H9 (cell line): ENCODE measurements at regions not wholly inside any gene's neighbourhood (a gene's known extent, or its start where the extent isn't known, plus 50 kb on each side); places are given as distances from the start of the nearest gene placed in this dataset.

Source experiments
- DNase-seq: peaks from one replicate; pipeline ENCODE4 v3.0.0-alpha.2; 2017
- H2AFZ ChIP-seq: one replicate; pipeline ENCODE4 v1.6.1; 2013; ENCODE audit warnings: mild to moderate bottlenecking, low read length, control low read depth, moderate library complexity
- H2AK5ac ChIP-seq: 2 replicates; pipeline ENCODE4 v1.6.1; 2013; ENCODE audit warnings: low read length, control low read depth, mixed read lengths; ENCODE audit not compliant: insufficient read length
- H2BK120ac ChIP-seq: one replicate; pipeline ENCODE4 v1.6.1; 2013; ENCODE audit warnings: low read depth, mild to moderate bottlenecking, low read length, control low read depth, inconsistent platforms; ENCODE audit not compliant: poor library complexity, severe bottlenecking
- H2BK12ac ChIP-seq: 2 replicates; pipeline ENCODE4 v1.6.1; 2013; ENCODE audit warnings: low read length, control low read depth, mixed read lengths, low read depth; ENCODE audit not compliant: insufficient read length
- H2BK15ac ChIP-seq: 2 replicates; pipeline ENCODE4 v1.6.1; 2013; ENCODE audit warnings: low read depth, low read length, control low read depth
- H2BK20ac ChIP-seq: one replicate; pipeline ENCODE4 v1.6.1; 2013; ENCODE audit warnings: low read depth, mild to moderate bottlenecking, low read length, control low read depth, inconsistent platforms; ENCODE audit not compliant: poor library complexity, severe bottlenecking
- H2BK5ac ChIP-seq: 2 replicates; pipeline ENCODE4 v1.6.1; 2013; ENCODE audit warnings: low read length, control low read depth, mixed read lengths; ENCODE audit not compliant: insufficient read length
- H3K14ac ChIP-seq: 2 replicates; pipeline ENCODE4 v1.6.1; 2013; ENCODE audit warnings: low read length, control low read depth; ENCODE audit not compliant: insufficient read depth
- H3K18ac ChIP-seq: 2 replicates; pipeline ENCODE4 v1.6.1; 2013; ENCODE audit warnings: low read depth, mild to moderate bottlenecking, mixed read lengths, low read length, control low read depth; ENCODE audit not compliant: insufficient read length
- H3K23ac ChIP-seq: 2 replicates; pipeline ENCODE4 v1.6.1; 2013; ENCODE audit warnings: low read length, control low read depth, mixed read lengths, low read depth; ENCODE audit not compliant: insufficient read length
- H3K23me2 ChIP-seq: 2 replicates; pipeline ENCODE4 v1.6.1; 2013; ENCODE audit warnings: low read depth, mild to moderate bottlenecking, mixed read lengths, low read length, control low read depth; ENCODE audit not compliant: insufficient read length, poor library complexity, severe bottlenecking
- H3K27ac ChIP-seq: 2 replicates; pipeline ENCODE4 v1.5.1; 2013; ENCODE audit warnings: low read length, control low read depth, mixed read lengths, low read depth; ENCODE audit not compliant: insufficient read length
- H3K27me3 ChIP-seq: 2 replicates; pipeline ENCODE4 v1.6.1; 2013; ENCODE audit warnings: low read length, control low read depth, inconsistent platforms; ENCODE audit not compliant: insufficient read depth
- H3K4ac ChIP-seq: 2 replicates; pipeline ENCODE4 v1.6.1; 2013; ENCODE audit warnings: low read depth, mild to moderate bottlenecking, control low read depth, inconsistent platforms, low read length, moderate library complexity
- H3K4me1 ChIP-seq: 2 replicates; pipeline ENCODE4 v1.6.1; 2013; ENCODE audit warnings: low read length, control low read depth, inconsistent platforms; ENCODE audit not compliant: insufficient read depth
- H3K4me2 ChIP-seq: 2 replicates; pipeline ENCODE4 v1.6.1; 2013; ENCODE audit warnings: low read length, control low read depth, mixed read lengths; ENCODE audit not compliant: insufficient read length, insufficient read depth
- H3K56ac ChIP-seq: 2 replicates; pipeline ENCODE4 v1.6.1; 2013; ENCODE audit warnings: low read depth, mild to moderate bottlenecking, mixed read lengths, low read length, control low read depth; ENCODE audit not compliant: insufficient read length
- H3K79me1 ChIP-seq: 2 replicates; pipeline ENCODE4 v1.6.1; 2013; ENCODE audit warnings: low read depth, mild to moderate bottlenecking, moderate library complexity, low read length, control low read depth, inconsistent platforms; ENCODE audit not compliant: insufficient read depth, poor library complexity, severe bottlenecking
- H3K79me2 ChIP-seq: 2 replicates; pipeline ENCODE4 v1.6.1; 2013; ENCODE audit warnings: low read length, control low read depth, inconsistent platforms; ENCODE audit not compliant: insufficient read depth
- H3K9ac ChIP-seq: 2 replicates; pipeline ENCODE4 v1.6.1; 2013; ENCODE audit warnings: low read length, control low read depth, mixed read lengths; ENCODE audit not compliant: insufficient read length; ENCODE audit errors: extremely low read depth
- H3K9me3 ChIP-seq: one replicate; pipeline ENCODE4 v1.6.1; 2013; ENCODE audit warnings: low read depth, low read length, inconsistent platforms; ENCODE audit not compliant: control insufficient read depth
- H3T11ph ChIP-seq: one replicate; pipeline ENCODE4 v1.6.1; 2013; ENCODE audit warnings: mild to moderate bottlenecking, low read length, control low read depth, inconsistent platforms
- H4K20me1 ChIP-seq: one replicate; pipeline ENCODE4 v1.6.1; 2013; ENCODE audit not compliant: control insufficient read depth, insufficient read length, insufficient read depth
- H4K5ac ChIP-seq: 2 replicates; pipeline ENCODE4 v1.6.1; 2013; ENCODE audit warnings: low read depth, mild to moderate bottlenecking, mixed read lengths, low read length, control low read depth; ENCODE audit not compliant: insufficient read length
- H4K8ac ChIP-seq: replicated peaks from 2 replicates; pipeline ENCODE4 v1.6.1; 2013; ENCODE audit warnings: low read length, control low read depth, mixed read lengths, low read depth; ENCODE audit not compliant: insufficient read length
- H4K91ac ChIP-seq: 2 replicates; pipeline ENCODE4 v1.6.1; 2013; ENCODE audit warnings: low read depth, mild to moderate bottlenecking, moderate library complexity, mixed read lengths, low read length, control low read depth; ENCODE audit not compliant: insufficient read length
- H3K27ac Mint-ChIP-seq, 3 experiments: 2 replicates in 2 of 3; 3 replicates in 1 of 3; pipeline ENCODE4 v1.8.0; 2020 to 2021; ENCODE audit warnings: mixed read lengths in 3 of 3, mild to moderate bottlenecking in 1 of 3, moderate library complexity in 1 of 3
- H3K27me3 Mint-ChIP-seq: 2 replicates; pipeline ENCODE4 v1.8.0; 2021; ENCODE audit warnings: low read depth, mild to moderate bottlenecking, moderate library complexity, mixed read lengths
- H3K36me3 Mint-ChIP-seq, 3 experiments: 2 replicates in 2 of 3; 3 replicates in 1 of 3; pipeline ENCODE4 v1.8.0; 2020 to 2021; ENCODE audit warnings: low read depth in 3 of 3, mixed read lengths in 3 of 3; ENCODE audit not compliant: insufficient read depth in 1 of 3
- H3K4me1 Mint-ChIP-seq, 2 experiments: 2 replicates each; pipeline ENCODE4 v1.8.0; 2020; ENCODE audit warnings: mixed read lengths in 2 of 2
- H3K4me3 Mint-ChIP-seq, 2 experiments: 2 replicates in 1 of 2; 3 replicates in 1 of 2; pipeline ENCODE4 v1.8.0; 2020 to 2021; ENCODE audit warnings: mild to moderate bottlenecking in 2 of 2, mixed read lengths in 2 of 2, moderate library complexity in 1 of 2
- H3K9me3 Mint-ChIP-seq, 2 experiments: 2 replicates in 1 of 2; 3 replicates in 1 of 2; pipeline ENCODE4 v1.8.0; 2020; ENCODE audit warnings: mild to moderate bottlenecking in 2 of 2, mixed read lengths in 2 of 2, moderate library complexity in 1 of 2
- WGBS: extraction: QIAGEN DNeasy Blood & Tissue Kit; methylation state at CpG from one replicate; pipeline ENCODE4 v1.1.7; 2013; ENCODE audit warnings: missing lambda C conversion rate, low lambda C conversion rate, mixed read lengths; ENCODE audit not compliant: insufficient read length; ENCODE audit errors: extremely low coverage; 5-methylcytosine and 5-hydroxymethylcytosine counted together
- TF ChIP-seq, protein P1 (sequence below): fragments of 200-600 bp; sonication (generic); conservative IDR thresholded peaks from 3 replicates; pipeline ENCODE4 v1.8.0; 2021; ENCODE audit warnings: antibody characterized with exemption, mild to moderate bottlenecking

GRCh38 chr1:242784084-242784483 lies 259.6 kb upstream of the PLD5 start:
- no peak overlapping the region for H3K23ac ChIP-seq
- no peak overlapping the region for H2AFZ ChIP-seq
- no peaks in the 10 kb centered on the region for H3K36me3 Mint-ChIP-seq
- no peaks in the 10 kb centered on the region for H3K27me3 ChIP-seq
- H2BK15ac ChIP-seq: no peak overlapping the region
- peaks cover 2 to 4% of the 10 kb centered on the region in 2 experiments; a peak in 2 of 4 replicates for H3K4me1 Mint-ChIP-seq
- H3K79me1 ChIP-seq: no peaks in the 10 kb centered on the region
- H2BK20ac ChIP-seq: no peak overlapping the region
- H2BK12ac ChIP-seq: no peak overlapping the region
- TF ChIP-seq, protein P1, sequence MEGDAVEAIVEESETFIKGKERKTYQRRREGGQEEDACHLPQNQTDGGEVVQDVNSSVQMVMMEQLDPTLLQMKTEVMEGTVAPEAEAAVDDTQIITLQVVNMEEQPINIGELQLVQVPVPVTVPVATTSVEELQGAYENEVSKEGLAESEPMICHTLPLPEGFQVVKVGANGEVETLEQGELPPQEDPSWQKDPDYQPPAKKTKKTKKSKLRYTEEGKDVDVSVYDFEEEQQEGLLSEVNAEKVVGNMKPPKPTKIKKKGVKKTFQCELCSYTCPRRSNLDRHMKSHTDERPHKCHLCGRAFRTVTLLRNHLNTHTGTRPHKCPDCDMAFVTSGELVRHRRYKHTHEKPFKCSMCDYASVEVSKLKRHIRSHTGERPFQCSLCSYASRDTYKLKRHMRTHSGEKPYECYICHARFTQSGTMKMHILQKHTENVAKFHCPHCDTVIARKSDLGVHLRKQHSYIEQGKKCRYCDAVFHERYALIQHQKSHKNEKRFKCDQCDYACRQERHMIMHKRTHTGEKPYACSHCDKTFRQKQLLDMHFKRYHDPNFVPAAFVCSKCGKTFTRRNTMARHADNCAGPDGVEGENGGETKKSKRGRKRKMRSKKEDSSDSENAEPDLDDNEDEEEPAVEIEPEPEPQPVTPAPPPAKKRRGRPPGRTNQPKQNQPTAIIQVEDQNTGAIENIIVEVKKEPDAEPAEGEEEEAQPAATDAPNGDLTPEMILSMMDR: no peak
- H3K23me2 ChIP-seq: no peaks in the 10 kb centered on the region
- no peak overlapping the region for H3K4ac ChIP-seq
- H3K27ac ChIP-seq: no peak overlapping the region
- no peak overlapping the region for H4K8ac ChIP-seq
- H3K27ac Mint-ChIP-seq: no peak overlapping the region
- H3K9ac ChIP-seq: no peak overlapping the region
- no peak overlapping the region for H4K5ac ChIP-seq
- no peak overlapping the region for H3K56ac ChIP-seq
- WGBS: no CpG with 5 or more reads among the region's 4 CpGs
- H2BK120ac ChIP-seq: no peak overlapping the region
- no peaks in the 10 kb centered on the region for H4K20me1 ChIP-seq
- no peak overlapping the region for H3K14ac ChIP-seq
- no peaks in the 10 kb centered on the region for H3K4me1 ChIP-seq
- H3T11ph ChIP-seq: no peak overlapping the region
- no peak overlapping the region for H2AK5ac ChIP-seq
- H3K9me3 ChIP-seq: no peaks in the 10 kb centered on the region
- no peak for DNase-seq
- H3K9me3 Mint-ChIP-seq: no peaks in the 10 kb centered on the region
- H3K79me2 ChIP-seq: no peaks in the 10 kb centered on the region
- H3K4me3 Mint-ChIP-seq: no peak overlapping the region
- no peak overlapping the region for H3K4me2 ChIP-seq
- H3K27me3 Mint-ChIP-seq: no peaks in the 10 kb centered on the region
- no peak overlapping the region for H3K18ac ChIP-seq
- no peak overlapping the region for H4K91ac ChIP-seq
- no peak overlapping the region for H2BK5ac ChIP-seq
